Fibroblast of skin of left biceps (primary cell): ENCODE measurements at regions not wholly inside any gene's neighbourhood (a gene's known extent, or its start where the extent isn't known, plus 50 kb on each side); places are given as distances from the start of the nearest gene placed in this dataset.
"Not testable (repeated sequence)": the region's sequence is repeated elsewhere in the genome, so short reads cannot be mapped to it uniquely, and the experiment has no call there.

ENCODE experiments used
- DNase-seq, 2 experiments: peaks; one replicate each; pipeline ENCODE4 v3.0.0-alpha.2; 2013; ENCODE audit warnings: low read depth in 2 of 2

GRCh38 chr9:65420771-65421170 is 135.8 kb upstream of the FOXD4L5 start:
- DNase-seq: no peak

- DNase-seq: not testable (repeated sequence)
Observed at GRCh38 chr9:65418966-65419365, 134.0 kb upstream of the FOXD4L5 start.

DNA sequence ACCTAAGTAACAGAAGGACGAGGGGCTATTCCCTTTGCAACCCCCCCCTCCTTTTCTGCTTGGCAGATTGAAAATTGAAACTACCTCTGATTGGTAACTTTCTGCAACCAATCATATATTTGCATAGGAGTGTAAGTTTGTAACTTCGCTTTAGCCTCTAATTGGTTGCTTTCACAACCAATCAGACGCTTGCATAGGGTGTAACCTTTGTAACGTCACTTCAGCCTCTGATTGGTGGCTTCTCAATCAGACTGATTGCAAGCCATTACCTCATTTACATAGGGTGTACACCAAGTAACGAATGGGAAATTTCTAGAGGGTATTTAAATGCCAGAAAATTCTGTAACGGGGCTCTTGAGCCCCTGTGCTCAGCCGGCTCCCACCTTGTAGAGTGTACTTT is 131.9 kb upstream of the FOXD4L5 start:
- DNase-seq: not testable (repeated sequence)

DNA sequence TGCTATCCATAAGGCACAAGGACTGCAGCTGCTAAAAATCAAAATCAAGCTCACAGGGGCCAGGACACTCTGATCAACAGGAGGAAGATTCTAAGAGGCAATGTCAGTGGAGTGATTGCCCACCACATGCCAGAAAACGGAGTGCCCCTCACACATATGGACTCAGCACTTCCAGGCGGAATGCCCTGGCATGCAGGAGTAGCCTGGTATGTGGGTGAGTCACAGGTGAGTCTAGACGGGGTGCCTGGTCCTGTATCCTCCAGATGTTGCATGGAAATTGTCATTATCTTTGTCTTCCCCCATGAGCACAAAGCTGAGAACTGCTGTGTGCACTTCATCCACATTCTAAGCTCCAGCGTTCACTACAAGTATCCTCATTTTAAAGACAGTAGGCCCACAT is 129.2 kb upstream of the FOXD4L5 start:
- not testable (repeated sequence) for DNase-seq

DNA sequence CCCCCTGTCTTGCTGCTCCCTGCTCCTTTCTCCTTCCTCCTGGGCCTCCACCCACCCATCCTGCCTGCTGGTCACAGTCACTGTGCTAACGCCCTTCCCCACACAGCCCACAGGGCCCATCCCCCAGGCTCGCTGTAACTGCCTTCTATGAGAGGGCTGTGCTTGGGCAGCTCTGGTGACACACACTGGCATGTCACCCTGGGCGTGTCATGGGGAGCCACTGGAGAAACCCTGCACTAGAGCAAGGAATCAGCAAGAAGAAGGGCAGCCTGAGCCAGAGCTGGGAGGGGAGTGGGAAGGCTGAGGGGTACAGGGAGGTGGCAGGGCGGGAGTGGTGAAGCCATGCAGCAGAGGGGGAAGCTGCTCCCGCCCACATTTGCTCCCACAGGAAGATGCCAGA is 128.4 kb upstream of the FOXD4L5 start:
- DNase-seq: not testable (repeated sequence)

DNA sequence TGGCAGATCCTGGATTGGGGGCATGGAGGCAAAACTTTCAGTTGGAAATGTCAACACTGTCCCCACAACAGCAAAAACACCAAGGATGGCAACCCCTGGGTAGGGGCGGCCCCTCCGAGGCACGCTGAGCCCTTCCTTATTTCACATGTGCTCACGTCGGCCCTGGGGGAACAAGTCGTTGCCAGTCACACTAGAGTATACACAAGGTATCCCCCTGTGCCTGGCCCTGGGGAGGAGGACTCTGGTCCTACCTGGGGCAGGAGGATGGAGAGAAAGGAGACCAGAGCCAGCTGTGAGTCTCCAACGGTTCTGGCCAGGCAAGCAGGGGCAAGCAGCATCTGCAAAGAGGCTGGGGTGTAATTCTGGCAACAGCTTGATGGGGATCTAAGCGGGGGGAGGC is 126.9 kb upstream of the FOXD4L5 start:
- no peak for DNase-seq

DNA sequence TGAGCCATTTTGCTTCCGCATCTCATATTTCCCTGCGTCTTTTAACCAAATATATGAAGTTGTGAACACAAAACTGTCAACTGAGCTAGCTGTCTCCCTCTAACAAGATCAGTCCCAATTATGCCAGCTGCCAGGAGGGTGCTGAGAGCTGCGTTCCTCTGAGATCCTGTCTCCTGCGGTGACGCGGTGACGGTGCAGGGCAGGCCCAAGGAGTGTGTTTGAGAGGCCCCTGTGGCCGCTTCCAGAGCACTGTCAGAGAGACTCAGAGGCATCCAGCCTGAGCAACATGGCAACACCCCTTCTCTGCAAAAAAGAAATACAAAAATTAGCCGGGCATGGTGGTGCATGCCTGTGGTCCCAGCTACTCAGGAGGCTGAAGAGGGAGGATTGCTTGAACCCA is 126.3 kb upstream of the FOXD4L5 start:
- no peak for DNase-seq

DNA sequence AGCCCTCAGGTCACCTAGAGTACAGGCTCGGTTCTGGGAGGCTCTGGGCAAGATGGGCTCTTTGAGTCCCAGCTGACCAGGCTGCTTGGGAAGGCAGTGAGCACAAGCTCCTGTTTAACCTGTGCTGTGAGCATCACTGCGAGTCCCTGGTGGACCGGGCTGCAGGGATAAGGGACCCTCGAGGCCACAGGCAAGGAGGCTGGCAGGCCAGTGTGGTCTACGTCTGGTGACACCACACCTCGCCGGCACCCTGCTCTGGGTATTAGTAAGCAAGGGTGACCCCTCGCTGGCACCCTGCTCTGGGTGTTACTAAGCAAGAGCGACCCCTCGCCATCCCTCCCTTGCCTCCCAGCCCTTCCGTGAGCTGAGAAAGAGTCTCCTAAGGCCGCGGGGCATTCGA is 125.9 kb upstream of the FOXD4L5 start:
- no peak for DNase-seq

- no peak for DNase-seq
Observed at GRCh38 chr9:65409471-65409980, 124.5 kb upstream of the FOXD4L5 start.

DNA sequence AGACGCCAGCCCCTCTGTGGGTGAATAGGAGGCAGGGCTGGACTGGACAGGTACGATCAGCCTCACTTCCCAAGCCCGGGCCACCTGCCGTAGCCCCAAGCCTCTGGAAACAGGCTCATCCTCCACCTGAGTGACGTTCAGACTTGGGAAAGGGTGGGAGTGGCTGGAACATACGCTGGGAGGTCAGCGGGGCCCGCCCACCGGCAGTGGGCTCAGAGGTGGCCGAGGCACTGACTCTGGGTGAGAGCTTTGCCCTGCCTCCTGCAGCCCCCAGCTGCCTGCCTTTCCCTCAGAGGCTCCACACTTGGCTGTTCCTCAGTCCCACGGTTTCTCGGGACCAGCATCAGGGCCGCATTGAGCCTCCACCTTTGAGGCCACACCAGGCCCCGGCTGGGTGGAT is 123.8 kb upstream of the FOXD4L5 start:
- not testable (repeated sequence) for DNase-seq

GRCh38 chr9:65406625-65407024 is 121.6 kb upstream of the FOXD4L5 start:
- not testable (repeated sequence) for DNase-seq

GRCh38 chr9:65405766-65406165 is 120.8 kb upstream of the FOXD4L5 start:
- not testable (repeated sequence) for DNase-seq

DNA sequence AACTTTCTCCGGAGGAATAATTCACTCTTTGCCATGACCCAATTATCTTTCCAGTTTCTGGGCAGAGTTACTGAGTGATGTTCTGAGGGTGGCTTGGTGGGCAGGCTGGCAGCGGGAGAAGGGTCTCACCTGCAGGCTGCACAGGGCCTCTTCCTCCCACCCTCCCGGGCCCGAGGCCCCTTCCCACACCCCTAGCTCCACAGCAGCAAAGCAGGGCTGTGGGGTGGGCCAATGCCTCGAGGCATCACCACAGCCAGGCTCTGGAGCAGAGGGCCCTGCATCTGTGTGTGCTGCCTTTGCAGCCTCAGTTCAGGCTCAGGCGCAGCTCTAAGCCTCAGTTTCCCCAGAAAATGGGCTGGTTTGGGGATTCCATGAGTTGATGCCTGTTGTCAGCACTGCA is 120.2 kb upstream of the FOXD4L5 start:
- DNase-seq: no peak

DNA sequence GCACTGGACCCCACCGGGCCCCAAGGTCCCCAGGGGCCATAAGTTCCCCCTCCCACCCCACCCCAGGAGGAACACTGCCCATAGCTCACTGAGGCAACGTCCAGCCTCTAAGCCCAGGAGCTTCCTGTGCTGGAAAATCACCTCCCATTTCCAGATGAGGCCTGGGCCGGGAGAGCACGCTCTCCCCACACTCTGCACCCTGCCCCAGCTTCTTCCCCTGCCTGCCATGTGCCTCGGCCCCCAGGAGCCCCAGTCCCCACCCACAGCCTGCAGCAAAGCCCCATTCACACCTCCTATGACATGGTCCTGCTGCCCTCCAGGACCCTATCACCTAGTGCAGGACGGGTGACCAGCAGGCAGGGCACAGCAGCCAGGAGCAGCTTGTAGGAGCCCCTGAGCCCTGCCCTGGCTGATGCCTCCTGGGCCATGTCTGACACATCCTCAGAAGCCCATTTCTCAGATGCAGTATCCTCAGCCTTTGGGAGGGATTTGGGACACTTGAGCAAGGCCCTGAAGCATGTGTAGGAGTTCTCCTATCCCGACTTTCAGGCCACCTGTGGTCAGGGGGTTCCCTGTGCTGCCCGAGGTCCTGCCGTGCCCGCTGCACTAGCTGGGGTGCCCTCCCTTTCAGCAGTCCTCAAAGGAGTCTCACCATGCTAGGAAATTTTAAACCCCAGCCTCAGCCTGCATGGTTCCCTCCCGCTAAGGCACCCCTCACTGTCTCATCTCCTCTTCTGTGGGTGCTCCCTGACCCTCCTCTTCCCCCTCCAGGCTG is 119.4 kb upstream of the FOXD4L5 start:
- no peak for DNase-seq

DNA sequence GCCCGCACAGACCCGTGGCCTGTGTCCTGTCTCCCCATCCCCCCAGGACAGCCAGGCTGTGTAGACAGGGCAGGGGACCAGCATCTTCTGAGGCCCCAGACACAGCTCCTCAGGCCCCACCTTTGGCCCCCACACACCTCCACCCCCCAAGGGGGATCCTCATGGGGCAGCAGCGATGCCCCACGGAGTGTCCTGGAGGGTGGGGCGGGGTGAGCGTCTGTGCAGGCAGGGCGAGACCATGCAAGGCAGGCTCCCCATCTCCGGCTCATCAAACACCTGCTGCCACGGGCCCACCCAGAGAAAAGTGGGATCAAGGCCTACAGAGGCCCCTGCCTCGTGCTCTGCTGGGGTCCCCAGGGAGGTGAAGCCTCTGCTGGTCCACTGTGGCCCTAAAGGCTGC is 118.7 kb upstream of the FOXD4L5 start:
- no peak for DNase-seq

DNA sequence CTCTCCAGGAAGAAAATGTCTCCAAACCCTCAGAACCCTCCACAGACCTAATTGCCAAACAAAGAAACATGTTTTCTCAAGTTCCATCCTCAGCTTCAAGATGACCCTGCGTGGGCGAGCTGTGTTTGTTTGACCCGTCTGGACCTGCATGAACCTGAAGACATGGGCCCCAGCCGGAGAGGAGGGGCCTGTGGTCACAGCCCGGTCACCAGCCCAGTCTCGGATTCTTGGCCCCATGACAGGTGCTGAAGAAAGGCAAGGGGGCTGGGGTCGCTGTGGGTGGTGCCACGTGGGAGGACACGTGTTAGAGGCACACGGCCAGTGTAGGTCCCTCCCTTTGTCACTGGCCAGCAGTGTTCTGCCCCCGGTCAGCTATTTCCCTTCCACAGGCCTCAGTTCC is 118.1 kb upstream of the FOXD4L5 start:
- DNase-seq: not testable (repeated sequence)

- not testable (repeated sequence) for DNase-seq
Observed at GRCh38 chr9:65402206-65402870, 117.3 kb upstream of the FOXD4L5 start.

GRCh38 chr9:65401456-65402045 is 116.5 kb upstream of the FOXD4L5 start:
- DNase-seq: not testable (repeated sequence)

GRCh38 chr9:65400886-65401285 is 115.9 kb upstream of the FOXD4L5 start:
- DNase-seq: no peak

GRCh38 chr9:65397763-65398719 is 113.0 kb upstream of the FOXD4L5 start:
- not testable (repeated sequence) for DNase-seq

- not testable (repeated sequence) for DNase-seq
Observed at GRCh38 chr9:65397226-65397625, 112.2 kb upstream of the FOXD4L5 start.
